ENCODE measurements at regions not wholly inside any gene's neighbourhood (a gene's known extent, or its start where the extent isn't known, plus 50 kb on each side); places are given as distances from the start of the nearest gene placed in this dataset.

- no peak for DNase-seq
Observed at GRCh38 chr4:99712099-99712498, 54.5 kb upstream of the C4orf54 start.

- no peak for DNase-seq
Observed at GRCh38 chr4:99711657-99712056, 54.0 kb upstream of the C4orf54 start.

GRCh38 chr4:99710681-99711345 is 53.2 kb upstream of the C4orf54 start:
- no peak for DNase-seq

GRCh38 chr4:99710020-99710419 is 52.4 kb upstream of the C4orf54 start:
- DNase-seq = no peak

- DNase-seq = no peak
Observed at GRCh38 chr4:99708551-99708950, 50.9 kb upstream of the C4orf54 start.
